ENCODE measurements at regions not wholly inside any gene's neighbourhood (a gene's known extent, or its start where the extent isn't known, plus 50 kb on each side); places are given as distances from the start of the nearest gene placed in this dataset.

GRCh38 chr3:102237838-102238237 is 197.0 kb upstream of the ZPLD1 start:
- TF ChIP-seq CTCF (IDR thresholded peaks at IDR 0.05; ENCODE audit: low read length) (no peak), EZH2phosphoT487 (IDR thresholded peaks at IDR 0.05; ENCODE audit: low read length) (no peak)

Data from MM.1S (cell line).